GM18511 (cell line): ENCODE measurements at regions not wholly inside any gene's neighbourhood (a gene's known extent, or its start where the extent isn't known, plus 50 kb on each side); places are given as distances from the start of the nearest gene placed in this dataset.
"Not testable (repeated sequence)": the region's sequence is repeated elsewhere in the genome, so short reads cannot be mapped to it uniquely, and the experiment has no call there.

Source experiments
- ATAC-seq: cut with Tn5 transposase; IDR thresholded peaks from one replicate; pipeline ENCODE4 v1.9.1; 2021; ENCODE audit warnings: mild to moderate bottlenecking, moderate library complexity; ENCODE audit not compliant: unreplicated experiment

- ATAC-seq, result no peak
Observed at GRCh38 chr7:115363916-115364315, 442.0 kb downstream of the MDFIC start.

GRCh38 chr7:115359955-115360354 is 438.1 kb downstream of the MDFIC start:
- no peak for ATAC-seq

GRCh38 chr7:115359119-115359518 is 437.2 kb downstream of the MDFIC start:
- no peak for ATAC-seq

GRCh38 chr7:115357703-115357999 is 435.8 kb downstream of the MDFIC start:
- no peak for ATAC-seq

GRCh38 chr7:115356999-115357702 is 435.3 kb downstream of the MDFIC start:
- ATAC-seq, result no peak

GRCh38 chr7:115356139-115356746 is 434.3 kb downstream of the MDFIC start:
- no peak for ATAC-seq

- no peak for ATAC-seq
Observed at GRCh38 chr7:115354925-115355324, 433.0 kb downstream of the MDFIC start.

- no peak for ATAC-seq
Observed at GRCh38 chr7:115352375-115352774, 430.5 kb downstream of the MDFIC start.

- ATAC-seq, result no peak
Observed at GRCh38 chr7:115350764-115351163, 428.9 kb downstream of the MDFIC start.

- no peak for ATAC-seq
Observed at GRCh38 chr7:115349635-115350034, 427.7 kb downstream of the MDFIC start.

GRCh38 chr7:115346685-115347084 is 424.8 kb downstream of the MDFIC start:
- ATAC-seq, result no peak

- peak; percentile 54 for ATAC-seq
Observed at GRCh38 chr7:115340828-115341227, 418.9 kb downstream of the MDFIC start.

GRCh38 chr7:115338016-115338415 is 416.1 kb downstream of the MDFIC start:
- ATAC-seq, result no peak

- ATAC-seq, result no peak
Observed at GRCh38 chr7:115332691-115333090, 410.8 kb downstream of the MDFIC start.

GRCh38 chr7:115329006-115329405 is 407.1 kb downstream of the MDFIC start:
- ATAC-seq, result no peak

GRCh38 chr7:115328018-115328417 is 406.1 kb downstream of the MDFIC start:
- no peak for ATAC-seq

GRCh38 chr7:115327326-115327725 is 405.4 kb downstream of the MDFIC start:
- no peak for ATAC-seq

- ATAC-seq, result no peak
Observed at GRCh38 chr7:115319541-115319940, 397.6 kb downstream of the MDFIC start.

GRCh38 chr7:115310316-115310715 is 388.4 kb downstream of the MDFIC start:
- ATAC-seq, result not testable (repeated sequence)

GRCh38 chr7:115306586-115306985 is 384.7 kb downstream of the MDFIC start:
- no peak for ATAC-seq

- no peak for ATAC-seq
Observed at GRCh38 chr7:115300231-115300870, 378.5 kb downstream of the MDFIC start.

- ATAC-seq, result no peak
Observed at GRCh38 chr7:115299397-115300037, 377.6 kb downstream of the MDFIC start.
